GDM1 (cell line): ENCODE measurements at regions not wholly inside any gene's neighbourhood (a gene's known extent, or its start where the extent isn't known, plus 50 kb on each side); places are given as distances from the start of the nearest gene placed in this dataset.

ENCODE experiments used
- DNase-seq: peaks from one replicate; lab custom pipeline; 2025; lab: John Stamatoyannopoulos, UW

- DNase-seq, result no peak
Observed at GRCh38 chr13:105231579-105231978, 1303.9 kb downstream of the EFNB2 start.

- no peak for DNase-seq
Observed at GRCh38 chr13:105220881-105221280, 1314.6 kb downstream of the EFNB2 start.

GRCh38 chr13:105220063-105220462 lies 1315.4 kb downstream of the EFNB2 start:
- DNase-seq, result no peak

GRCh38 chr13:105219651-105220050 lies 1315.8 kb downstream of the EFNB2 start:
- no peak for DNase-seq

- DNase-seq, result no peak
Observed at GRCh38 chr13:105213512-105213911, 1322.0 kb downstream of the EFNB2 start.

- no peak for DNase-seq
Observed at GRCh38 chr13:105207572-105208293, 1327.7 kb downstream of the EFNB2 start.

GRCh38 chr13:105202354-105202753 lies 1333.1 kb downstream of the EFNB2 start:
- peak; percentile 7 for DNase-seq

GRCh38 chr13:105201351-105201750 lies 1334.1 kb downstream of the EFNB2 start:
- DNase-seq, result no peak

- no peak for DNase-seq
Observed at GRCh38 chr13:105200181-105200580, 1335.3 kb downstream of the EFNB2 start.

- DNase-seq, result no peak
Observed at GRCh38 chr13:105196052-105196451, 1339.4 kb downstream of the EFNB2 start.

GRCh38 chr13:105193026-105193425 lies 1342.4 kb downstream of the EFNB2 start:
- no peak for DNase-seq

GRCh38 chr13:105184201-105184600 lies 1351.3 kb downstream of the EFNB2 start:
- no peak for DNase-seq

- DNase-seq, result no peak
Observed at GRCh38 chr13:105177265-105177900, 1358.1 kb downstream of the EFNB2 start.

GRCh38 chr13:105170438-105170837 lies 1365.0 kb downstream of the EFNB2 start:
- no peak for DNase-seq

GRCh38 chr13:105168295-105168694 lies 1367.2 kb downstream of the EFNB2 start:
- no peak for DNase-seq

- no peak for DNase-seq
Observed at GRCh38 chr13:105167385-105167784, 1368.1 kb downstream of the EFNB2 start.

GRCh38 chr13:105165449-105166125 lies 1369.9 kb downstream of the EFNB2 start:
- DNase-seq, result no peak

- no peak for DNase-seq
Observed at GRCh38 chr13:105159841-105160240, 1375.6 kb downstream of the EFNB2 start.

- DNase-seq, result no peak
Observed at GRCh38 chr13:105153611-105154010, 1381.9 kb downstream of the EFNB2 start.

- no peak for DNase-seq
Observed at GRCh38 chr13:105151639-105152038, 1383.8 kb downstream of the EFNB2 start.

GRCh38 chr13:105147461-105147860 lies 1388.0 kb downstream of the EFNB2 start:
- no peak for DNase-seq

- DNase-seq, result no peak
Observed at GRCh38 chr13:105144936-105145335, 1390.5 kb downstream of the EFNB2 start.

GRCh38 chr13:105144020-105144419 lies 1391.4 kb downstream of the EFNB2 start:
- no peak for DNase-seq
